PC-9 (cell line): ENCODE measurements at regions not wholly inside any gene's neighbourhood (a gene's known extent, or its start where the extent isn't known, plus 50 kb on each side); places are given as distances from the start of the nearest gene placed in this dataset.
A peak's percentile ranks its signal among the peaks of the same experiment; 100 is the strongest.

ENCODE experiments used
- BruUV-seq: library from RNA; stranded (reverse); fragments of 400-500 nt; replicated peaks from 2 replicates; lab custom pipeline; 2021; lab: Mats Ljungman, UMichigan
- CTCF ChIA-PET: fragments of 300-600 bp; sonication (Branson Sonifier 250); formaldehyde crosslinking; loops from one replicate; lab custom pipeline; 2022; ENCODE audit warnings: antibody characterized with exemption; lab: Charles Lee
- POLR2A ChIA-PET: fragments of 300-600 bp; sonication (Branson Sonifier 250); formaldehyde crosslinking; loops from one replicate; lab custom pipeline; 2022; ENCODE audit warnings: antibody characterized with exemption; ENCODE audit not compliant: unreplicated experiment; lab: Charles Lee
- DNase-seq, 2 experiments: peaks; one replicate each; pipeline versions ENCODE4 v3.0.0 to v3.0.0-alpha.2; 2015 to 2022; ENCODE audit warnings: mixed read lengths in 1 of 2
- H2AFZ ChIP-seq: fragments of 200-600 bp; sonication (generic); 2 replicates; pipeline ENCODE4 v1.8.1; 2017; ENCODE audit warnings: antibody characterized with exemption
- H3F3A ChIP-seq: fragments of 200-600 bp; sonication (generic); 2 replicates; pipeline ENCODE4 v1.8.1; 2017; ENCODE audit warnings: antibody characterized with exemption, mild to moderate bottlenecking, low read depth; ENCODE audit not compliant: insufficient read depth
- H3K27ac ChIP-seq: fragments of 200-600 bp; sonication (generic); 2 replicates; pipeline ENCODE4 v1.6.1; 2016; ENCODE audit warnings: mixed run types
- H3K27me3 ChIP-seq: fragments of 200-600 bp; sonication (generic); 2 replicates; pipeline ENCODE4 v1.6.1; 2016; ENCODE audit warnings: low read depth, mixed run types; ENCODE audit not compliant: insufficient read depth
- H3K36me3 ChIP-seq: fragments of 200-600 bp; sonication (generic); 2 replicates; pipeline ENCODE4 v1.6.1; 2016; ENCODE audit warnings: low read depth, mixed run types
- H3K4me1 ChIP-seq: fragments of 200-600 bp; sonication (generic); replicated peaks from 2 replicates; pipeline ENCODE4 v1.6.1; 2016; ENCODE audit warnings: mixed run types; ENCODE audit not compliant: insufficient read depth
- H3K4me2 ChIP-seq: fragments of 200-600 bp; sonication (generic); 2 replicates; pipeline ENCODE4 v1.6.1; 2017; ENCODE audit warnings: mixed run types
- H3K4me3 ChIP-seq: fragments of 200-600 bp; sonication (generic); 2 replicates; pipeline ENCODE4 v1.6.1; 2016; ENCODE audit warnings: mixed run types
- H3K79me2 ChIP-seq: fragments of 200-600 bp; sonication (generic); 2 replicates; pipeline ENCODE4 v1.6.1; 2017; ENCODE audit warnings: low read depth, mixed run types
- H3K9me2 ChIP-seq: fragments of 200-600 bp; sonication (generic); 2 replicates; pipeline ENCODE4 v1.8.1; 2017; ENCODE audit warnings: mild to moderate bottlenecking; ENCODE audit not compliant: insufficient read depth
- H3K9me3 ChIP-seq: fragments of 200-600 bp; sonication (generic); 2 replicates; pipeline ENCODE4 v1.8.1; 2016; ENCODE audit warnings: low read depth; ENCODE audit not compliant: insufficient read depth
- H4K20me1 ChIP-seq: fragments of 200-600 bp; sonication (generic); 2 replicates; pipeline ENCODE4 v1.8.1; 2017; ENCODE audit not compliant: insufficient read depth
- CTCF ChIP-seq: fragments of 200-600 bp; sonication (generic); conservative IDR thresholded peaks from 2 replicates; pipeline ENCODE4 v1.6.1; 2017; ENCODE audit warnings: mixed run types, antibody characterized with exemption, mild to moderate bottlenecking, moderate library complexity
- EZH2 ChIP-seq: fragments of 200-600 bp; sonication (generic); IDR thresholded peaks from 2 replicates; pipeline ENCODE4 v1.8.0; 2017; ENCODE audit warnings: antibody characterized with exemption, low read depth
- intact Hi-C: fragments of 100-400 bp; cut with micrococcal nuclease; formaldehyde crosslinking; loops from one replicate; pipeline ENCODE4 v1.10.0; 2022; ENCODE audit not compliant: unreplicated experiment

- Histone ChIP-seq H3K79me2 (no peaks in the 10 kb centered on the region), H3K4me3 (no peak overlapping the region), H3K4me2 (no peak overlapping the region), H4K20me1 (no peaks in the 10 kb centered on the region), H3K9me2 (no peaks in the 10 kb centered on the region), H3K27ac (no peak overlapping the region), H2AFZ (no peak overlapping the region), H3K36me3 (no peaks in the 10 kb centered on the region), H3K9me3 (no peaks in the 10 kb centered on the region), H3K4me1 (no peaks in the 10 kb centered on the region), H3K27me3 (no peaks in the 10 kb centered on the region), H3F3A (no peaks in the 10 kb centered on the region)
- intact Hi-C loops, result no loop called here
- BruUV-seq, result no TSS peak
- DNase-seq, result no peak
- TF ChIP-seq EZH2 (no peak), CTCF (no peak)
- ChIA-PET CTCF (no interaction called here), POLR2A (no interaction called here)
These were observed 72.2 kb downstream of the ADAMTS1 start for GRCh38 chr21:26773058-26773457.

GRCh38 chr21:26769613-26770188, 75.5 kb downstream of the ADAMTS1 start:
- Histone ChIP-seq H3K9me3 (no peaks in the 10 kb centered on the region), H2AFZ (no peak overlapping the region), H3F3A (no peaks in the 10 kb centered on the region), H3K9me2 (no peaks in the 10 kb centered on the region), H3K79me2 (no peaks in the 10 kb centered on the region), H3K4me1 (no peaks in the 10 kb centered on the region), H3K4me3 (no peak overlapping the region), H3K27me3 (no peaks in the 10 kb centered on the region), H3K27ac (no peak overlapping the region), H3K36me3 (no peaks in the 10 kb centered on the region), H4K20me1 (no peaks in the 10 kb centered on the region), H3K4me2 (no peak overlapping the region)
- intact Hi-C loops, result loop anchor here (1.0 kb wide), 1 partner anchor 1976 kb away; no protein-coding TSS in a partner anchor
- CTCF ChIA-PET, result no interaction called here
- POLR2A ChIA-PET, result no interaction called here
- BruUV-seq, result no TSS peak
- TF ChIP-seq CTCF (peak; percentile 45), EZH2 (no peak)
- no peak for DNase-seq

- BruUV-seq, result no TSS peak
- H3K4me2 ChIP-seq, result no peak overlapping the region
- DNase-seq, result no peak
- H3K27me3 ChIP-seq, result no peaks in the 10 kb centered on the region
- no peaks in the 10 kb centered on the region for H3K79me2 ChIP-seq
- TF ChIP-seq EZH2 (no peak), CTCF (no peak)
- no peaks in the 10 kb centered on the region for H3K4me1 ChIP-seq
- H2AFZ ChIP-seq, result no peak overlapping the region
- CTCF ChIA-PET, result no interaction called here
- H4K20me1 ChIP-seq, result no peaks in the 10 kb centered on the region
- H3K36me3 ChIP-seq, result no peaks in the 10 kb centered on the region
- POLR2A ChIA-PET, result no interaction called here
- no peak overlapping the region for H3K27ac ChIP-seq
- H3K4me3 ChIP-seq, result no peak overlapping the region
- intact Hi-C loops, result no loop called here
- no peaks in the 10 kb centered on the region for H3K9me2 ChIP-seq
- no peaks in the 10 kb centered on the region for H3F3A ChIP-seq
- no peaks in the 10 kb centered on the region for H3K9me3 ChIP-seq
These were observed 78.3 kb downstream of the ADAMTS1 start for GRCh38 chr21:26766826-26767325.
